ENCODE measurements at regions not wholly inside any gene's neighbourhood (a gene's known extent, or its start where the extent isn't known, plus 50 kb on each side); places are given as distances from the start of the nearest gene placed in this dataset.

DNA sequence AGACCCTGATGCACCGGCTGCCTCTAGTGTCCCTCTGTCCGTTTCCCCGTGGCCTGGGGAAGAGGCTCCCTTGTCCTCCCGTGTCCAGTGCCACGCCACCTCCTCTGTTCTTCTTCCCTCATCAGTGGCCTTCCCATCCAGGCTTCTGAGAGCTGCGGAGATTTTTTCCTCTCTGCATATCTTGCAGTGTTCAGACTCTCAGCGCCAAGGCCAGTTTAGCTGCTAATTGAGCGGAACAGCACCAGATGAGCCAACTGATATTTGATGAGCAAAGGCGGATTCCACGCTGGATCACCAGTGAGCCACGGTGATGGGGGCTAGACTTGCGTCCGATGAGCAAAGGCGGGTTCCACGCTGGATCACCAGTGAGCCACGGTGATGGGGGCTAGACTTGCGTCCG is 257.6 kb downstream of the FOXL1 start:
- Histone ChIP-seq H3K4me3 (no peak overlapping the region), H3K9me3 (no peaks in the 10 kb centered on the region), H3K27ac (no peak overlapping the region), H3K4me1 (peaks cover 0 to 11% (median 3%) of the 10 kb centered on the region in 12 donors), H3K36me3 (no peaks in the 10 kb centered on the region), H3K27me3 (no peaks in the 10 kb centered on the region)
- intact Hi-C loops (cut with DNase I): loop anchor here in 4 of 10 donors (10.0 kb wide), 3 partner anchors 219 to 271 kb away; partner anchors contain the start of genes FOXC2 (in 3 of the 4) and FOXL1 (in 1 of the 4)
- DNase-seq: no peak
- ATAC-seq: no peak
- no peak for TF ChIP-seq POLR2A (IDR thresholded peaks at IDR 0.05)
- TF ChIP-seq, protein P1, sequence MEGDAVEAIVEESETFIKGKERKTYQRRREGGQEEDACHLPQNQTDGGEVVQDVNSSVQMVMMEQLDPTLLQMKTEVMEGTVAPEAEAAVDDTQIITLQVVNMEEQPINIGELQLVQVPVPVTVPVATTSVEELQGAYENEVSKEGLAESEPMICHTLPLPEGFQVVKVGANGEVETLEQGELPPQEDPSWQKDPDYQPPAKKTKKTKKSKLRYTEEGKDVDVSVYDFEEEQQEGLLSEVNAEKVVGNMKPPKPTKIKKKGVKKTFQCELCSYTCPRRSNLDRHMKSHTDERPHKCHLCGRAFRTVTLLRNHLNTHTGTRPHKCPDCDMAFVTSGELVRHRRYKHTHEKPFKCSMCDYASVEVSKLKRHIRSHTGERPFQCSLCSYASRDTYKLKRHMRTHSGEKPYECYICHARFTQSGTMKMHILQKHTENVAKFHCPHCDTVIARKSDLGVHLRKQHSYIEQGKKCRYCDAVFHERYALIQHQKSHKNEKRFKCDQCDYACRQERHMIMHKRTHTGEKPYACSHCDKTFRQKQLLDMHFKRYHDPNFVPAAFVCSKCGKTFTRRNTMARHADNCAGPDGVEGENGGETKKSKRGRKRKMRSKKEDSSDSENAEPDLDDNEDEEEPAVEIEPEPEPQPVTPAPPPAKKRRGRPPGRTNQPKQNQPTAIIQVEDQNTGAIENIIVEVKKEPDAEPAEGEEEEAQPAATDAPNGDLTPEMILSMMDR (IDR thresholded peaks at IDR 0.05): no peak
- 93 to 98% (median 96%) methylated on average over 13 to 15 of the region's 18 CpGs for WGBS, 4 donors

DNA sequence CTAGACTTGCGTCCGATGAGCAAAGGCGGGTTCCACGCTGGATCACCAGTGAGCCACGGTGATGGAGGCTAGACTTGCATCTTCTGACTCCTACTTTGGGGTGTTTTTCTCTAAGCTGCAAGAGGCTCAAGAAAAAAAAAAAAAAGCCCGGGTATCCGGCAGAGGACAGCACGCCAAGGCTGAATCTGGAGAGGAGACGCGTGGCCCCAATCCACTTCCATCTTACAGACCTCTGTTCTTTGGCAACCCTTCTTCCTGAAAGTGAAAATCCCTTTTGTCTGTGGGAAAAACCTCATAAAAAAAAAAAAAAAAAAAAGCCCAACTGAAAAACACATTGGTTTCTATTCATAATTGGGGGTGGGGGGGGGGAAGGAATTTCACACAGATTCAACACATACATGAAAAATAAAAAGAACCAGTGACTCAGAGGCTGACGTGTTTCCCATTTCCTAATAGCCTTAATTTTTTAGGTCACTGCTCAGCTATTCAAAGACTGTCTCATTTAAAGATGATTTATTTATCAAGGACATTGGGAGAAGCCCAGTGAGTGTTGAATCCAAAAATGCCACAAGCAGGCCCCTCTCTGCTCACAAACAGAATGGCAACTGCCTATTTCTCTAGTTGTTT is 258.3 kb downstream of the FOXL1 start:
- DNase-seq (peak in 1 of 5 donors; percentile 38), ATAC-seq (peak in 2 of 4 donors; percentile 58 to 82)
- WGBS, 4 donors: 73 to 81% (median 77%) methylated on average over 11 of the region's 11 CpGs
- Histone ChIP-seq H3K27ac (peak overlapping the region in 1 of 12 donors; percentile 30), H3K9me3 (no peaks in the 10 kb centered on the region), H3K36me3 (no peaks in the 10 kb centered on the region), H3K4me1 (peaks cover 0 to 11% (median 3%) of the 10 kb centered on the region in 12 donors), H3K4me3 (no peak overlapping the region), H3K27me3 (no peaks in the 10 kb centered on the region)
- intact Hi-C loops (cut with DNase I): loop anchor here in 4 of 10 donors (10.0 kb wide), 3 partner anchors 218 to 272 kb away; partner anchors contain the start of genes FOXC2 (in 3 of the 4) and FOXL1 (in 1 of the 4)
- TF ChIP-seq, protein P1 (IDR thresholded peaks at IDR 0.05): no peak
- no peak for TF ChIP-seq POLR2A (IDR thresholded peaks at IDR 0.05)

DNA sequence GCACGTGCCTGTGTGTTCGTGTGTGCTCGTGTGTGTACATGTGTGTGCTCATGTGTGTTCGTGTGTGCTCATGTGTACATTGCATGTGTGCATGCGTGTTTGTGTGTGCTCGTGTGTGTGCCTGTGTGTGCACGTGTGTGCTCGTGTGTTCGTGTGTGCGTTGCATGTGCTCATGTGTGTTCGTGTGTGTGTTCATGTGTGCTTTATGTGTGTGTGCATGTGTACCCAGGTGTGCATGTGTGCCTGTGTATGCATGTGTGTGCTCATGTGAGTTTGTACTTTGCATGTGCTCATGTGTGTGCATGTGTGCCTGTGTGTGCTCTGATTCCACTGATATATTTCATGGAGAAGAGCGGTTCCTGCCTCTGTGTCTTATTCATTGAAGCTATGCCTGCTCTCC is 265.5 kb downstream of the FOXL1 start:
- no peaks in the 10 kb centered on the region for H3K36me3 ChIP-seq
- 95 to 98% (median 96%) methylated on average over 11 to 12 of the region's 12 CpGs for WGBS, 4 donors
- no peak for TF ChIP-seq POLR2A (IDR thresholded peaks at IDR 0.05)
- TF ChIP-seq, protein P1 (IDR thresholded peaks at IDR 0.05): no peak

DNA sequence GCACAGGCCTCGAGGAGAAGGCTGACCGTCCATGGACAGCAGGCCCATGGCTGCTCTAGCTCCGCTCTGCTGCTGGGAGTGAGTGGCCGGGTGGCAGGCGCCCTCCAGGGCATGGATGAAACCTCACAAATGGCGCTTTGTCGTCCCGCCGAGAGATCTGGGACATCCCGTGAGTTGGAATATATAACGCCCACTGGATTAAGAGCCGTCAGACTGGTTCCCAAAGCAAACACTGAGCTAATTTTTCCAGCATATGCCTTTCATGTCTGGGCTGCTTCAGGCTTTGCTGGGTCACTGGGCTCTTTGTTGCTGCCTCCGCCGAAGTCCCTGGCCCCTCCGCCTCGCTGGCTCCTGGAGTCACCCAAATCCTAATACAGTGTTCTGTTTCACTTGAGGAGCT is 266.3 kb downstream of the FOXL1 start:
- Histone ChIP-seq H3K36me3 (no peaks in the 10 kb centered on the region), H3K4me1 (peaks cover 0 to 6% (median 0%) of the 10 kb centered on the region in 12 donors), H3K27me3 (no peaks in the 10 kb centered on the region), H3K9me3 (no peaks in the 10 kb centered on the region), H3K4me3 (no peak overlapping the region), H3K27ac (no peak overlapping the region)
- no peak for ATAC-seq
- DNase-seq: no peak
- WGBS, 4 donors: 91 to 98% (median 94%) methylated on average over 15 to 16 of the region's 16 CpGs
- no peak for TF ChIP-seq POLR2A (IDR thresholded peaks at IDR 0.05)
- TF ChIP-seq, protein P1 (IDR thresholded peaks at IDR 0.05): no peak
- intact Hi-C loops (cut with DNase I): no loop called here

More for the DNA sequence above, 265.5 kb downstream of the FOXL1 start:
- Histone ChIP-seq H3K27ac (no peak overlapping the region), H3K4me3 (no peak overlapping the region), H3K9me3 (no peaks in the 10 kb centered on the region), H3K27me3 (no peaks in the 10 kb centered on the region), H3K4me1 (peaks cover 0 to 6% (median 0%) of the 10 kb centered on the region in 12 donors)
- intact Hi-C loops (cut with DNase I): no loop called here
- DNase-seq: no peak
- no peak for ATAC-seq

Data from heart left ventricle (tissue), 16 donors.